Upper lobe of left lung (tissue), 4 donors: ENCODE measurements at regions not wholly inside any gene's neighbourhood (a gene's known extent, or its start where the extent isn't known, plus 50 kb on each side); places are given as distances from the start of the nearest gene placed in this dataset.

Experiments used
- EP300 ChIP-seq, 4 donors: sonication (generic); formaldehyde crosslinking; IDR thresholded peaks; one replicate each; pipeline ENCODE4 v1.5.1; 2017; ENCODE audit warnings: antibody characterized with exemption in 4 of 4, control low read depth in 2 of 4
- POLR2A ChIP-seq, 4 donors: fragments of 450-650 bp; IDR thresholded peaks; one replicate each; pipeline ENCODE4 v1.5.1; 2016 to 2017; ENCODE audit warnings: antibody characterized with exemption in 4 of 4, mild to moderate bottlenecking in 2 of 4
- POLR2AphosphoS5 ChIP-seq, 2 donors: sonication (generic); formaldehyde crosslinking; IDR thresholded peaks; one replicate each; pipeline ENCODE4 v1.5.1; 2017; ENCODE audit warnings: antibody characterized with exemption in 2 of 2
- TF ChIP-seq, protein P1 (sequence below), 6 experiments: fragments of 450-650 bp in 4 of 6; fragments of 200-600 bp in 2 of 6; sonication (generic) in 2 of 6; IDR thresholded peaks; one replicate each; pipeline ENCODE4 v1.5.1; 2016 to 2019; ENCODE audit warnings: antibody characterized with exemption in 6 of 6

DNA sequence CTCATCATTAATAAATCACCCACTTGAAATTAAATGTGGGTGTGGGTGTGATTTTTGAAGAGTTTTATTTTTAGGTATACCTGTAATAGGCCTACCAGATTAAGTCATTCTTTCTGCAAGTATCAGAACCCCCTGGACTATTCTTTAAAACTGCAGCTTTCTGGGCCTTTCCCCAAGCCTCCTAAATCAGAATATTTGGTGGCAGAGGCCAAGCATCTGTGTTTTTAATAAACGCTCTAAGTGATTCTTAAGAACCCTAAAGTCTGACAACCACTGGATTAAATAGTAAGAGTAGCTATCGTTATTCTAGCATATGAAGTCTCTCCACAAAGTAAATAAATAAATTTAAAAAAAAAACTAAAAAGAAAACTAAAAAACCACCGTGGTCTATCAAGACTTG lies 703.0 kb upstream of the NRP1 start:
- no peak for TF ChIP-seq POLR2A (IDR thresholded peaks at IDR 0.05)
- TF ChIP-seq, protein P1, sequence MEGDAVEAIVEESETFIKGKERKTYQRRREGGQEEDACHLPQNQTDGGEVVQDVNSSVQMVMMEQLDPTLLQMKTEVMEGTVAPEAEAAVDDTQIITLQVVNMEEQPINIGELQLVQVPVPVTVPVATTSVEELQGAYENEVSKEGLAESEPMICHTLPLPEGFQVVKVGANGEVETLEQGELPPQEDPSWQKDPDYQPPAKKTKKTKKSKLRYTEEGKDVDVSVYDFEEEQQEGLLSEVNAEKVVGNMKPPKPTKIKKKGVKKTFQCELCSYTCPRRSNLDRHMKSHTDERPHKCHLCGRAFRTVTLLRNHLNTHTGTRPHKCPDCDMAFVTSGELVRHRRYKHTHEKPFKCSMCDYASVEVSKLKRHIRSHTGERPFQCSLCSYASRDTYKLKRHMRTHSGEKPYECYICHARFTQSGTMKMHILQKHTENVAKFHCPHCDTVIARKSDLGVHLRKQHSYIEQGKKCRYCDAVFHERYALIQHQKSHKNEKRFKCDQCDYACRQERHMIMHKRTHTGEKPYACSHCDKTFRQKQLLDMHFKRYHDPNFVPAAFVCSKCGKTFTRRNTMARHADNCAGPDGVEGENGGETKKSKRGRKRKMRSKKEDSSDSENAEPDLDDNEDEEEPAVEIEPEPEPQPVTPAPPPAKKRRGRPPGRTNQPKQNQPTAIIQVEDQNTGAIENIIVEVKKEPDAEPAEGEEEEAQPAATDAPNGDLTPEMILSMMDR (IDR thresholded peaks at IDR 0.05) = no peak
- no peak for TF ChIP-seq EP300 (IDR thresholded peaks at IDR 0.05)
- TF ChIP-seq POLR2AphosphoS5 (IDR thresholded peaks at IDR 0.05) = no peak
